ENCODE measurements at regions not wholly inside any gene's neighbourhood (a gene's known extent, or its start where the extent isn't known, plus 50 kb on each side); places are given as distances from the start of the nearest gene placed in this dataset.

DNA sequence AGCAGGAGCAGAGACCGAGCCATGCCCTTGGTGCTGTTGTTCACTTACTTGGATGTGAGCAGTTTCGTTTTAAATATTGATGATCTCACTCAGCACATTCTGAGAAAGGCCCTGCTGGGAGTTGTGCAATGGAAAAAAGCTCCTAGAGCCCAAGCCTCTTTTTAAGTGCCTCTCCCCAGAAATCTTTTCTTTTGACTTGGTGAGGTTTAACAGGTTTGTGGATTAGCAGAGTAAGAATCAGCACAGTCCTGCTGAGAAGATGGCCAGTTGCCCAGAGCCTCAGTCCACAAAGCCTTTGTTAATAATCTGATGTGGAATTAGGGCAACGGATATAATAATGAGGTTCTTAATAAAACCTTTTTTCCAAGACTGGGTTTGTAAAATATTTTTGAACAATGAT, 157.5 kb upstream of the ATP6AP2 start:
- ChIA-PET CTCF (no interaction called here), POLR2A (no interaction called here)
- DNase-seq (ENCODE audit: low read depth), result no peak
- Histone ChIP-seq H3K27me3 (ENCODE audit: control insufficient read depth, insufficient read depth, low read length) (no peaks in the 10 kb centered on the region), H3K4me3 (ENCODE audit: low read depth, low read length) (no peak overlapping the region), H3K36me3 (ENCODE audit: control insufficient read depth, insufficient read depth, low read length) (no peaks in the 10 kb centered on the region)
- TF ChIP-seq, protein P1, sequence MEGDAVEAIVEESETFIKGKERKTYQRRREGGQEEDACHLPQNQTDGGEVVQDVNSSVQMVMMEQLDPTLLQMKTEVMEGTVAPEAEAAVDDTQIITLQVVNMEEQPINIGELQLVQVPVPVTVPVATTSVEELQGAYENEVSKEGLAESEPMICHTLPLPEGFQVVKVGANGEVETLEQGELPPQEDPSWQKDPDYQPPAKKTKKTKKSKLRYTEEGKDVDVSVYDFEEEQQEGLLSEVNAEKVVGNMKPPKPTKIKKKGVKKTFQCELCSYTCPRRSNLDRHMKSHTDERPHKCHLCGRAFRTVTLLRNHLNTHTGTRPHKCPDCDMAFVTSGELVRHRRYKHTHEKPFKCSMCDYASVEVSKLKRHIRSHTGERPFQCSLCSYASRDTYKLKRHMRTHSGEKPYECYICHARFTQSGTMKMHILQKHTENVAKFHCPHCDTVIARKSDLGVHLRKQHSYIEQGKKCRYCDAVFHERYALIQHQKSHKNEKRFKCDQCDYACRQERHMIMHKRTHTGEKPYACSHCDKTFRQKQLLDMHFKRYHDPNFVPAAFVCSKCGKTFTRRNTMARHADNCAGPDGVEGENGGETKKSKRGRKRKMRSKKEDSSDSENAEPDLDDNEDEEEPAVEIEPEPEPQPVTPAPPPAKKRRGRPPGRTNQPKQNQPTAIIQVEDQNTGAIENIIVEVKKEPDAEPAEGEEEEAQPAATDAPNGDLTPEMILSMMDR (IDR thresholded peaks at IDR 0.05; ENCODE audit: insufficient read depth, low read depth, low read length), result no peak

DNA sequence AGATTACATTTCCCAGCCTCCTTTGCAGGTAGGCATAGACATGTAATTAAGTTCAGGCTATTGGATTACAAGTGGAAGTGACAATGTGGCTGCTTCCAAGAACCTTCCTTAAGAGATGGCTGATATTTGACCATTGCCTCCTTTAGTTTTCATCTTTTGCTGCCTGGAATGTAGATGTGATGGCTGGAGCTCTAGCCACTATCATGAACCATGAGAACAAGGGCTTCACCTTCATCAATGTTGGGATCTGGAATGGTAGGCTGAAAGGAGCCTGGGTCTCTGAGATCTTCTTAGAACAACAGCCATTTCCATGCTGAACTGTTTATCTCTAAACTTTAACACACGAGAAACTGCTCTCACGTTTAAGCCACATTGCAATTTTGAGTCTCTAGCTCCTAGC, 158.7 kb upstream of the ATP6AP2 start:
- Histone ChIP-seq H3K4me3 (ENCODE audit: low read depth, low read length) (no peak overlapping the region), H3K27me3 (ENCODE audit: control insufficient read depth, insufficient read depth, low read length) (no peaks in the 10 kb centered on the region), H3K36me3 (ENCODE audit: control insufficient read depth, insufficient read depth, low read length) (no peaks in the 10 kb centered on the region)
- ChIA-PET POLR2A (no interaction called here), CTCF (no interaction called here)
- TF ChIP-seq, protein P1 (IDR thresholded peaks at IDR 0.05; ENCODE audit: insufficient read depth, low read depth, low read length), result no peak
- no peak for DNase-seq (ENCODE audit: low read depth)

DNA sequence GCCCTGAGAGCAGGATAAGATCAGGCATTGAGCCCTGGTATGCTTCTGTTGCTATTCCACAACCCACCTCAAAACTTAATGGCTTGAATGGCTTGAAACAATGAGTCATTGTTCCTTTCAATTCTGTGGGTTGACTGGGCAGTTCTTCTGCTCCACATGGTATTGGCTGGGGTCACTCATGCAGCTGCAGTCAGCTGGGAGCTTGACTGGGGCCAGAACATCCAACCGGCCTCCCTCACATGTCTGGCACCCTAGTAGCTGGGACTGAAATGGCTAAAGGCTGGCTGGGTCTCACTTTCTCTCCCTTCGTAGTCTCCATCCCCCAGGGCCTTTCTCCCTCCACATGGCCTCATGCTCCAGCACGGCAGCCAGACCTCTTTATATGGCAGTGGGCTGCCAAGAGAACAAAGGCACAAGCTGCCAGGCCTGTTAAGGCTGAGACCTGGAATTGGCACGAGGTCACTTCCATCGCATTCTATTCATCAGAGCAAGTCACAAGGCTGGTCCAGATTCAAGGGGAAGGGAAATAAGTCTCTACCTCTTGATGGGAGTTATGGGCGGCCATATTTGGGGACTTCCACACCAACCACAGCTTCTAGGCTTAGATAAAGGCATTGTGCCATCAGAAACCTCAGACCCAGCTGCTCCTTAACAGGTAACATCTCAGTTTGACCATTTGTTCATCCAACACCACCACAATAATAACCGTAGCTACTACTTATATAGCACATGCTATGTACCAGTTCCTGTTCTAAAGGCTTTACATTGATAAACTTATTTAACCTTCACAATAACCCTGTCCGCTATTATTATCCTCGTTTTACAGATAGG, 159.7 kb upstream of the ATP6AP2 start:
- no peak for DNase-seq (ENCODE audit: low read depth)
- Histone ChIP-seq H3K4me3 (ENCODE audit: low read depth, low read length) (no peak overlapping the region), H3K27me3 (ENCODE audit: control insufficient read depth, insufficient read depth, low read length) (no peaks in the 10 kb centered on the region), H3K36me3 (ENCODE audit: control insufficient read depth, insufficient read depth, low read length) (no peaks in the 10 kb centered on the region)
- ChIA-PET POLR2A (no interaction called here), CTCF (no interaction called here)
- TF ChIP-seq, protein P1 (IDR thresholded peaks at IDR 0.05; ENCODE audit: insufficient read depth, low read depth, low read length), result no peak

DNA sequence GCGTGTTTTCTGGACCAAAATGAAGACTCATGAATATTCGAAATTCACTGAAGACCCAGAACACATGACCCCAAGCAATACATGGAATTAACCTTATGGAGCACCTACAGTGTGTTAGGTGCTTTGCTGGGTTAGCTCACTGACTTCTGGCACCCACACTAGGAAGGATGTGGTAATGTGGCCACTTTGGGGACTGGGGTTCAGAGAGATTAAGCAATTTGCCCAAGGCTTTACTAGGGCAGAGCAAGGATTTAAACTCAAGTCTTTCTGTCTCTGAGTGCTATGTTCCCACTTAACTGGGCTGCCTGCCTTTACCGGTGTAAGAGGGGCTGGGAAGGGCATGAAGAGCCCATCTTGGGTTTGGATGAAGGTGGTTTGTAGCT, 162.0 kb upstream of the ATP6AP2 start:
- Histone ChIP-seq H3K27me3 (ENCODE audit: control insufficient read depth, insufficient read depth, low read length) (no peaks in the 10 kb centered on the region), H3K4me3 (ENCODE audit: low read depth, low read length) (no peak overlapping the region), H3K36me3 (ENCODE audit: control insufficient read depth, insufficient read depth, low read length) (no peaks in the 10 kb centered on the region)
- TF ChIP-seq, protein P1 (IDR thresholded peaks at IDR 0.05; ENCODE audit: insufficient read depth, low read depth, low read length), result no peak
- ChIA-PET POLR2A (no interaction called here), CTCF (no interaction called here)
- DNase-seq (ENCODE audit: low read depth), result no peak

DNA sequence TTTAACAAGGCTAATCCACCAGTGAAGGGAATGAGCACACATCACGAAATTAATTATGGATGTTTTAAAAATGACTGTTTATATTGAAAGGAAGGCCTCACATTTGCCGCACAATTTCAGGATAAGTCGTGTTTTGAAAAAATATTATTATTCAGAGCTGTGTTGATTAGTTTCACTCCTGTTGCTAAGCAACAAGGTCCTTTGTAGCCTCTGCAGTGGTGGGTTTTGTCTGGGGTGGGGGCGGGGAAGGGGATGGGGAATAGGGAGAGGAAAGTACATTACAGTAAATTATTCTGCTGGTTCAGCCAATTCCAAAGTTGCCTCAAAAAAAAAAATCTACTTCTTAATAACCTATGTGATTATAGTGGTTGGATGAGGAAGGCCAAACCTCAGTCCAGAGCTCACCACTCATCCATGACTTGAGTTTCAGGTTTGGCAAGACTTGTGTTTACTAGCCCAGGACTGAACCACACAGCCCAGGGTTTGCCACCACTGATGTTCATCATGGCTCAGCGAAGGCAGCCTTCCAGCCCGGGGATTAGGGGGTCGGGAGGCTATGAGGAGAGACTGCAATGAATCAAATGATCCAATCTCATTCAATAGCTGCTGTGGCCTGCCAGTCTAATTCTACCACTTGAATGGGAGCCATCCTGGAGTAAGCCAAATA, 162.5 kb upstream of the ATP6AP2 start:
- Histone ChIP-seq H3K27me3 (ENCODE audit: control insufficient read depth, insufficient read depth, low read length) (no peaks in the 10 kb centered on the region), H3K4me3 (ENCODE audit: low read depth, low read length) (no peak overlapping the region), H3K36me3 (ENCODE audit: control insufficient read depth, insufficient read depth, low read length) (no peaks in the 10 kb centered on the region)
- ChIA-PET CTCF (no interaction called here), POLR2A (no interaction called here)
- TF ChIP-seq, protein P1 (IDR thresholded peaks at IDR 0.05; ENCODE audit: insufficient read depth, low read depth, low read length), result no peak
- no peak for DNase-seq (ENCODE audit: low read depth)

Measured in BJ (cell line).